WTC11 (cell line): ENCODE measurements at regions not wholly inside any gene's neighbourhood (a gene's known extent, or its start where the extent isn't known, plus 50 kb on each side); places are given as distances from the start of the nearest gene placed in this dataset.

Source experiments
- ATAC-seq: fragments of 200-7000 bp; cut with Tn5 transposase; 2 replicates; pipeline ENCODE4 v1.10.0; 2021; ENCODE audit warnings: mild to moderate bottlenecking, moderate library complexity
- CTCF ChIA-PET: fragments of 300-600 bp; sonication (Branson Sonifier 250); formaldehyde crosslinking; loops from one replicate; lab custom pipeline; 2021; ENCODE audit warnings: antibody characterized with exemption; lab: Charles Lee
- POLR2A ChIA-PET: fragments of 350-600 bp; sonication (Branson Sonifier 250); formaldehyde crosslinking; loops from one replicate; lab custom pipeline; 2021; ENCODE audit warnings: antibody characterized with exemption; lab: Charles Lee
- DNase-seq: peaks from one replicate; pipeline ENCODE4 v3.0.0; 2021; ENCODE audit warnings: low spot score
- H3K27ac Mint-ChIP-seq: 2 replicates; pipeline ENCODE4 v1.8.0; 2021; ENCODE audit warnings: mixed read lengths
- H3K27me3 Mint-ChIP-seq: 2 replicates; pipeline ENCODE4 v1.8.0; 2021; ENCODE audit warnings: low read depth, mild to moderate bottlenecking, moderate library complexity, mixed read lengths
- H3K36me3 Mint-ChIP-seq: 2 replicates; pipeline ENCODE4 v1.8.0; 2021; ENCODE audit warnings: mixed read lengths
- H3K4me1 Mint-ChIP-seq: 2 replicates; pipeline ENCODE4 v1.8.0; 2022; ENCODE audit warnings: mixed read lengths
- H3K4me3 Mint-ChIP-seq: 2 replicates; pipeline ENCODE4 v1.8.0; 2021; ENCODE audit warnings: mild to moderate bottlenecking, moderate library complexity, mixed read lengths
- H3K9me3 Mint-ChIP-seq: 2 replicates; pipeline ENCODE4 v1.8.0; 2021; ENCODE audit warnings: mixed read lengths
- ARID4B ChIP-seq: sonication (generic); formaldehyde crosslinking; IDR thresholded peaks from 2 replicates; pipeline ENCODE4 v1.8.0; 2023; ENCODE audit warnings: missing genetic modification reagents, mild to moderate bottlenecking, borderline replicate concordance
- CREB1 ChIP-seq: sonication (generic); formaldehyde crosslinking; IDR thresholded peaks from 2 replicates; pipeline ENCODE4 v1.8.0; 2023; ENCODE audit warnings: mild to moderate bottlenecking, missing genetic modification reagents
- FOXP1 ChIP-seq: sonication (generic); formaldehyde crosslinking; IDR thresholded peaks from 2 replicates; pipeline ENCODE4 v1.8.0; 2022; ENCODE audit warnings: missing genetic modification reagents, mild to moderate bottlenecking, moderate library complexity, borderline replicate concordance
- HMGXB4 ChIP-seq: sonication (generic); formaldehyde crosslinking; IDR thresholded peaks from 2 replicates; pipeline ENCODE4 v1.8.1; 2023; ENCODE audit warnings: mild to moderate bottlenecking, moderate library complexity, missing genetic modification reagents
- JUN ChIP-seq: sonication (generic); formaldehyde crosslinking; IDR thresholded peaks from 2 replicates; pipeline ENCODE4 v1.8.0; 2023; ENCODE audit warnings: mild to moderate bottlenecking, missing genetic modification reagents
- KAT7 ChIP-seq: sonication (generic); formaldehyde crosslinking; IDR thresholded peaks from 2 replicates; pipeline ENCODE4 v1.8.1; 2023; ENCODE audit warnings: missing genetic modification reagents, mild to moderate bottlenecking, borderline replicate concordance
- NFYB ChIP-seq: sonication (generic); formaldehyde crosslinking; conservative IDR thresholded peaks from 2 replicates; pipeline ENCODE4 v1.8.0; 2022; ENCODE audit warnings: low read depth, missing genetic modification reagents
- PRRX2 ChIP-seq: fragments of 250-450 bp; sonication (Bioruptor Pico); IDR thresholded peaks from 2 replicates; pipeline ENCODE4 v1.8.0; 2021; ENCODE audit warnings: mild to moderate bottlenecking
- SOX15 ChIP-seq: fragments of 250-450 bp; sonication (Bioruptor Pico); IDR thresholded peaks from 2 replicates; pipeline ENCODE4 v1.9.0; 2021; ENCODE audit warnings: mild to moderate bottlenecking
- TEAD4 ChIP-seq: sonication (generic); formaldehyde crosslinking; IDR thresholded peaks from 2 replicates; pipeline ENCODE4 v1.8.0; 2022; ENCODE audit warnings: mild to moderate bottlenecking, missing genetic modification reagents
- USF2 ChIP-seq: sonication (generic); formaldehyde crosslinking; IDR thresholded peaks from 2 replicates; pipeline ENCODE4 v1.8.1; 2023; ENCODE audit warnings: mild to moderate bottlenecking, missing genetic modification reagents, moderate library complexity
- ZNF121 ChIP-seq: sonication (generic); formaldehyde crosslinking; IDR thresholded peaks from 2 replicates; pipeline ENCODE4 v1.8.0; 2023; ENCODE audit warnings: missing genetic modification reagents
- ZNF232 ChIP-seq: sonication (generic); formaldehyde crosslinking; IDR thresholded peaks from 2 replicates; pipeline ENCODE4 v1.8.0; 2022; ENCODE audit warnings: mild to moderate bottlenecking, missing genetic modification reagents
- ZNF281 ChIP-seq: sonication (generic); formaldehyde crosslinking; IDR thresholded peaks from 2 replicates; pipeline ENCODE4 v1.8.0; 2023; ENCODE audit warnings: mild to moderate bottlenecking, missing genetic modification reagents
- ZNF396 ChIP-seq: fragments of 250-450 bp; sonication (Bioruptor Pico); IDR thresholded peaks from 2 replicates; pipeline ENCODE4 v1.8.0; 2021; ENCODE audit warnings: mild to moderate bottlenecking, moderate library complexity, borderline replicate concordance
- ZNF416 ChIP-seq: fragments of 250-450 bp; sonication (Bioruptor Pico); IDR thresholded peaks from 2 replicates; pipeline ENCODE4 v1.9.0; 2021; ENCODE audit warnings: mild to moderate bottlenecking, inconsistent platforms
- ZNF512 ChIP-seq: sonication (generic); formaldehyde crosslinking; IDR thresholded peaks from 2 replicates; pipeline ENCODE4 v1.8.1; 2022; ENCODE audit warnings: missing genetic modification reagents, borderline replicate concordance

GRCh38 chr13:81051873-81052272, 710.9 kb upstream of the SPRY2 start (continued):
- TF ChIP-seq HMGXB4 (CRISPR knock-in tag) = no peak

- ChIA-PET CTCF (no interaction called here), POLR2A (interaction anchor here (0.6 kb wide), 1 partner anchor 707 kb away, joined by 3 read pairs; no protein-coding TSS in a partner anchor)
- ATAC-seq = no peak
- TF ChIP-seq FOXP1 (no peak), ZNF281 (no peak), NFYB (CRISPR knock-in tag) (no peak), TEAD4 (CRISPR knock-in tag) (no peak), ZNF121 (no peak), KAT7 (CRISPR knock-in tag) (no peak), ZNF512 (CRISPR knock-in tag) (no peak), ZNF396 (no peak), ARID4B (CRISPR knock-in tag) (no peak), USF2 (CRISPR knock-in tag) (no peak), JUN (CRISPR knock-in tag) (no peak), CREB1 (CRISPR knock-in tag) (no peak), SOX15 (CRISPR knock-in tag) (no peak), PRRX2 (CRISPR knock-in tag) (no peak), ZNF416 (CRISPR knock-in tag) (no peak), ZNF232 (CRISPR knock-in tag) (no peak)
- Mint-ChIP-seq H3K36me3 (no peaks in the 10 kb centered on the region), H3K9me3 (no peaks in the 10 kb centered on the region), H3K27ac (no peak overlapping the region), H3K27me3 (no peaks in the 10 kb centered on the region), H3K4me3 (no peak overlapping the region), H3K4me1 (no peaks in the 10 kb centered on the region)
- DNase-seq = no peak
Measured at GRCh38 chr13:81048026-81048461, 707.1 kb upstream of the SPRY2 start.
